Spleen (tissue), 11 donors: ENCODE measurements at regions not wholly inside any gene's neighbourhood (a gene's known extent, or its start where the extent isn't known, plus 50 kb on each side); places are given as distances from the start of the nearest gene placed in this dataset.

Source experiments
- DNase-seq: peaks from one replicate; pipeline ENCODE4 v3.0.0-alpha.2; 2020
- H3K27ac ChIP-seq, 8 donors: fragments of 200-600 bp; sonication (generic) in 7 of 8; 1 replicate in 4 of 8; 2 replicates in 4 of 8; pipeline versions ENCODE4 v1.5.0 to v1.8.0; 2016 to 2021; ENCODE audit warnings: inconsistent platforms in 4 of 8, mild to moderate bottlenecking in 4 of 8, moderate library complexity in 1 of 8
- H3K27me3 ChIP-seq, 7 donors: fragments of 200-600 bp; sonication (generic) in 6 of 7; replicated peaks in 1 of 7; 1 replicate in 4 of 7; 2 replicates in 3 of 7; pipeline versions ENCODE4 v1.5.0 to v1.8.0; 2016 to 2021; ENCODE audit warnings: inconsistent platforms in 3 of 7, mild to moderate bottlenecking in 1 of 7
- H3K36me3 ChIP-seq, 6 donors: fragments of 200-600 bp; sonication (generic) in 5 of 6; 1 replicate in 4 of 6; 2 replicates in 2 of 6; pipeline versions ENCODE4 v1.5.0 to v1.8.0; 2016 to 2021; ENCODE audit warnings: inconsistent platforms in 2 of 6
- H3K4me1 ChIP-seq, 6 donors: fragments of 200-600 bp; sonication (generic) in 5 of 6; 1 replicate in 3 of 6; 2 replicates in 3 of 6; pipeline versions ENCODE4 v1.5.0 to v1.8.0; 2016 to 2021; ENCODE audit warnings: inconsistent platforms in 3 of 6
- H3K4me3 ChIP-seq, 8 donors: fragments of 200-600 bp; sonication (generic) in 7 of 8; 1 replicate in 4 of 8; 2 replicates in 4 of 8; pipeline versions ENCODE4 v1.5.0 to v1.8.0; 2016 to 2021; ENCODE audit warnings: inconsistent platforms in 4 of 8, mild to moderate bottlenecking in 4 of 8, moderate library complexity in 2 of 8
- H3K9me3 ChIP-seq, 8 donors: fragments of 200-600 bp; sonication (generic) in 7 of 8; 1 replicate in 4 of 8; 2 replicates in 4 of 8; pipeline versions ENCODE4 v1.5.0 to v1.8.0; 2016 to 2021; ENCODE audit warnings: inconsistent platforms in 4 of 8
- POLR2A ChIP-seq, 3 donors: fragments of 450-650 bp; IDR thresholded peaks; one replicate each; pipeline ENCODE4 v1.5.1; 2017; ENCODE audit warnings: antibody characterized with exemption in 3 of 3, mild to moderate bottlenecking in 1 of 3
- POLR2AphosphoS5 ChIP-seq, 3 donors: sonication (generic); formaldehyde crosslinking; IDR thresholded peaks; one replicate each; pipeline ENCODE4 v1.5.1; 2017; ENCODE audit warnings: antibody characterized with exemption in 3 of 3
- WGBS, 5 donors: extraction: QIAGEN DNeasy Blood & Tissue Kit in 3 of 5; methylation state at CpG; one replicate each; pipeline versions ENCODE4 v1.1.5 to v1.1.7; 2013 to 2018; 5-methylcytosine and 5-hydroxymethylcytosine counted together
- intact Hi-C: fragments of 100-400 bp; cut with DNase I; formaldehyde crosslinking; loops from one replicate; pipeline ENCODE4 v1.15.0; 2023; ENCODE audit warnings: low total_unique reads
- TF ChIP-seq, protein P1 (sequence below), 11 experiments: fragments of 200-600 bp in 7 of 11; fragments of 450-650 bp in 4 of 11; sonication (generic) in 4 of 11; IDR thresholded peaks in 8 of 11; conservative IDR thresholded peaks in 3 of 11; 1 replicate in 7 of 11; 2 replicates in 4 of 11; pipeline versions ENCODE4 v1.4.0 to v1.8.0; 2016 to 2021; ENCODE audit warnings: antibody characterized with exemption in 11 of 11, inconsistent platforms in 4 of 11, mild to moderate bottlenecking in 1 of 11
- donor health status: healthy with polysubstance abuse.
- donor health status: DM: no; HTN: no; CAD: no; lungs with moderate emphysema.
- donor health status: DM: no; HTN: no; CAD: no.
- donor health status: Bipolar disorder and iron deficiency.
- donor health status: healthy.
- donor health status: DM: no; HTN: no; CAD: no.
- donor health status: DM: yes; HTN: yes; CAD: no.

DNA sequence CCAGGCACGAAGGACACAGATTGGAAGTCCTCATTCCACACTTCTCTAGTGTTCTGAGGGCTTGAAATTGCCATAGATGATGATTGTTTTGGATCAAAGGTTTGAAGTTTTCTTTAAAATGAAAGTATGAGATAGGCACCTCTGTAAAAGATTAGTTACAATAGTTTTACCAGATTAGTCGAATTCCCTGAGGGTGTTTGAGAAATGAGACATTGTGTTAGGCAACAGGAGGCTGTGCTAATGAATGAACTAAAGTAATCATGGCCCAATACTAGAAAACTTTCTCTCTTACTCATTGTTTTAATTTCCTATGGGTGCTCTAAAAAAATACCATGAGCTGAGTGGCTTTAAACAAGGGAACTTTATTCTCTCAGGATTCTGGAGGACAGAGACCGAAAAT lies 421.7 kb downstream of the RNF144A start:
- Histone ChIP-seq H3K27ac (no peak overlapping the region), H3K4me1 (no peaks in the 10 kb centered on the region), H3K27me3 (peaks cover 0 to 9% (median 0%) of the 10 kb centered on the region in 7 donors), H3K36me3 (no peaks in the 10 kb centered on the region), H3K9me3 (no peaks in the 10 kb centered on the region), H3K4me3 (no peak overlapping the region)
- intact Hi-C loops = no loop called here
- no peak for DNase-seq
- no peak for TF ChIP-seq POLR2A (IDR thresholded peaks at IDR 0.05)
- TF ChIP-seq, protein P1, sequence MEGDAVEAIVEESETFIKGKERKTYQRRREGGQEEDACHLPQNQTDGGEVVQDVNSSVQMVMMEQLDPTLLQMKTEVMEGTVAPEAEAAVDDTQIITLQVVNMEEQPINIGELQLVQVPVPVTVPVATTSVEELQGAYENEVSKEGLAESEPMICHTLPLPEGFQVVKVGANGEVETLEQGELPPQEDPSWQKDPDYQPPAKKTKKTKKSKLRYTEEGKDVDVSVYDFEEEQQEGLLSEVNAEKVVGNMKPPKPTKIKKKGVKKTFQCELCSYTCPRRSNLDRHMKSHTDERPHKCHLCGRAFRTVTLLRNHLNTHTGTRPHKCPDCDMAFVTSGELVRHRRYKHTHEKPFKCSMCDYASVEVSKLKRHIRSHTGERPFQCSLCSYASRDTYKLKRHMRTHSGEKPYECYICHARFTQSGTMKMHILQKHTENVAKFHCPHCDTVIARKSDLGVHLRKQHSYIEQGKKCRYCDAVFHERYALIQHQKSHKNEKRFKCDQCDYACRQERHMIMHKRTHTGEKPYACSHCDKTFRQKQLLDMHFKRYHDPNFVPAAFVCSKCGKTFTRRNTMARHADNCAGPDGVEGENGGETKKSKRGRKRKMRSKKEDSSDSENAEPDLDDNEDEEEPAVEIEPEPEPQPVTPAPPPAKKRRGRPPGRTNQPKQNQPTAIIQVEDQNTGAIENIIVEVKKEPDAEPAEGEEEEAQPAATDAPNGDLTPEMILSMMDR (IDR thresholded peaks at IDR 0.05 in 8 of 11, conservative IDR thresholded peaks at IDR 0.05 in 3 of 11) = no peak
- WGBS, 5 donors = 74 to 90% (median 83%) methylated on average over 3 of the region's 3 CpGs

DNA sequence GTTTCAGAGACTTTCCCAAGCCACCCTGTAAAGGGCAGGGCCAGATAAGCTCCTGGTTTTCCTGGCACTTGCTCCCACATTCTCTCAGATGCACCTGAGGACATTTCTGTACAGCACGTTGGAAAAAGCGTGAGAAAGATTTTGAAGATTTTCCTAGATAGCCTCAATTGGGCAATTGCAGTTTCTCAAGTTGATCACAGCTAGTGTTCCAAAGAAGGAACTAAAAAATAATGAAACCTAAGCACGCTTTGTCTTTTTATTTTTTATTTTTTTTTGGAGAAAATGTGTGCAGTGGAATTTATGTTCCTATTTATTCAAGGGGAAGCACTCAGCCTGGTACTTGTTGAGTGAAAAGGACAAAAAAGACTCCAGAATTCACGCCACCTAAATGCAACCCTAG lies 429.1 kb downstream of the RNF144A start:
- Histone ChIP-seq H3K4me1 (no peaks in the 10 kb centered on the region), H3K4me3 (no peak overlapping the region), H3K9me3 (no peaks in the 10 kb centered on the region), H3K27me3 (no peaks in the 10 kb centered on the region), H3K27ac (no peak overlapping the region), H3K36me3 (no peaks in the 10 kb centered on the region)
- DNase-seq = no peak
- intact Hi-C loops = no loop called here
- WGBS, 5 donors = 68 to 88% (median 73%) methylated on average over 4 of the region's 4 CpGs
- TF ChIP-seq POLR2AphosphoS5 (IDR thresholded peaks at IDR 0.05) (no peak), POLR2A (IDR thresholded peaks at IDR 0.05) (no peak)
- TF ChIP-seq, protein P1 (IDR thresholded peaks at IDR 0.05 in 8 of 11, conservative IDR thresholded peaks at IDR 0.05 in 3 of 11) = no peak

DNA sequence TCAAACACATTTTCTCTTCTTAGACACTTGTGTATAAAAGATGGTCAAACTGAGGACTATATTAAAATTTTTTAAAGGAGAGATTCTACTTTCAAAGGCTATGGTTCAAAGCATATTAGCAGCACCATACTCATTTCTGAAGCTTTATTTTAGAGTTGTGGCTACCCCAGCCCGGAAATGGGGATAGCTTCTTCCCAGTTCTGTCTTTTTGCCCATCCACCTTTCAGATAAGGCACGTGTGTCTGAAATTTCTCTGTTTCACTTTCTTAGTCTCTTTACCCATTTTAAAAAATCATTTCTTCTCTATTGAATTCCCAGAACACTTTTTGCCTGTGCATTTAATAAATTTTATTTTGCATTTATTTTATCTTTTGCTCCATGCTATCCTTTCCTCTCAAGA lies 431.5 kb downstream of the RNF144A start:
- no peaks in the 10 kb centered on the region for H3K4me1 ChIP-seq
- intact Hi-C loops = no loop called here
- no peaks in the 10 kb centered on the region for H3K27me3 ChIP-seq
- no peak for DNase-seq
- 66 to 86% (median 70%) methylated on average over 2 of the region's 2 CpGs for WGBS, 5 donors
- H3K36me3 ChIP-seq = no peaks in the 10 kb centered on the region
- no peaks in the 10 kb centered on the region for H3K9me3 ChIP-seq
- H3K27ac ChIP-seq = no peak overlapping the region
- TF ChIP-seq POLR2A (IDR thresholded peaks at IDR 0.05) (no peak), POLR2AphosphoS5 (IDR thresholded peaks at IDR 0.05) (no peak)
- H3K4me3 ChIP-seq = no peak overlapping the region

DNA sequence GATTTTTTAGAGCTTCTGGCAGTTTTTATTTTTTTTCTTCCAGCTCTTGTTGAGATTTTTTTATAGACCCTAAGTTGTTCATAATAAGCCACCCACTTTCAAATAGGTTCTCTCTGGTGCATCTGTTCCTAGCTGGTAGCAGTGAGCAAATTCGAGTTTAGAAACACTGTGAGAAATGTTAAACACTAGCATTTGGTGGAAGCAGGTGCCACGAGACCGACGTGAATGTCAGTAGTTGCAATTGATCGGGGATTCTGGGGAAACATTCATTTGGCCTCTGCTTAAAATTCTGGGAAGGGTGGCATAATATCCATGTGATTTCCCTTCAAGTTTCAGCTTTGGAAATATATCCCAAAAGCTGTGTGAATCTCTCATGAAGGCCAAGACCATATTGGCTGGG lies 435.0 kb downstream of the RNF144A start:
- no peak for DNase-seq

More for the DNA sequence above, 435.0 kb downstream of the RNF144A start:
- Histone ChIP-seq H3K9me3 (no peaks in the 10 kb centered on the region), H3K36me3 (no peaks in the 10 kb centered on the region), H3K27ac (no peak overlapping the region), H3K4me1 (no peaks in the 10 kb centered on the region), H3K27me3 (no peaks in the 10 kb centered on the region), H3K4me3 (no peak overlapping the region)
- no peak for TF ChIP-seq POLR2A (IDR thresholded peaks at IDR 0.05)
- TF ChIP-seq, protein P1 (IDR thresholded peaks at IDR 0.05 in 8 of 11, conservative IDR thresholded peaks at IDR 0.05 in 3 of 11) = no peak
- TF ChIP-seq POLR2AphosphoS5 (IDR thresholded peaks at IDR 0.05) = no peak
- intact Hi-C loops = no loop called here
- WGBS, 5 donors = 88 to 94% (median 91%) methylated on average over 5 of the region's 5 CpGs
